ENCODE measurements at regions not wholly inside any gene's neighbourhood (a gene's known extent, or its start where the extent isn't known, plus 50 kb on each side); places are given as distances from the start of the nearest gene placed in this dataset.

GRCh38 chr12:76135456-76135855 is 51.0 kb upstream of the NAP1L1 start:
- no peak overlapping the region for H3K4me3 ChIP-seq (ENCODE audit: low read depth in 2 of 2, low read length in 2 of 2)
- no peaks in the 10 kb centered on the region for H3K27me3 ChIP-seq (ENCODE audit: control insufficient read depth, insufficient read depth, low read length)
- no peaks in the 10 kb centered on the region for H3K36me3 ChIP-seq (ENCODE audit: control insufficient read depth, insufficient read depth, low read length)
- intact Hi-C loops (cut with micrococcal nuclease; ENCODE audit: unreplicated experiment) = no loop called here
- no peak overlapping the region for H3K27ac ChIP-seq (ENCODE audit: low read length)
- ChIA-PET POLR2A (interaction anchor here (0.6 kb wide), 1 partner anchor 221 kb away, joined by 9 read pairs; no protein-coding TSS in a partner anchor), CTCF (interaction anchor here (0.7 kb wide), 1 partner anchor 27 kb away, joined by 6 read pairs; no protein-coding TSS in a partner anchor)
- TF ChIP-seq, protein P1, sequence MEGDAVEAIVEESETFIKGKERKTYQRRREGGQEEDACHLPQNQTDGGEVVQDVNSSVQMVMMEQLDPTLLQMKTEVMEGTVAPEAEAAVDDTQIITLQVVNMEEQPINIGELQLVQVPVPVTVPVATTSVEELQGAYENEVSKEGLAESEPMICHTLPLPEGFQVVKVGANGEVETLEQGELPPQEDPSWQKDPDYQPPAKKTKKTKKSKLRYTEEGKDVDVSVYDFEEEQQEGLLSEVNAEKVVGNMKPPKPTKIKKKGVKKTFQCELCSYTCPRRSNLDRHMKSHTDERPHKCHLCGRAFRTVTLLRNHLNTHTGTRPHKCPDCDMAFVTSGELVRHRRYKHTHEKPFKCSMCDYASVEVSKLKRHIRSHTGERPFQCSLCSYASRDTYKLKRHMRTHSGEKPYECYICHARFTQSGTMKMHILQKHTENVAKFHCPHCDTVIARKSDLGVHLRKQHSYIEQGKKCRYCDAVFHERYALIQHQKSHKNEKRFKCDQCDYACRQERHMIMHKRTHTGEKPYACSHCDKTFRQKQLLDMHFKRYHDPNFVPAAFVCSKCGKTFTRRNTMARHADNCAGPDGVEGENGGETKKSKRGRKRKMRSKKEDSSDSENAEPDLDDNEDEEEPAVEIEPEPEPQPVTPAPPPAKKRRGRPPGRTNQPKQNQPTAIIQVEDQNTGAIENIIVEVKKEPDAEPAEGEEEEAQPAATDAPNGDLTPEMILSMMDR (IDR thresholded peaks at IDR 0.05) = no peak
- no peak for TF ChIP-seq TCF7L2 (IDR thresholded peaks at IDR 0.05; ENCODE audit: low read depth, low read length)
- no peak for ATAC-seq
- H3K9me3 ChIP-seq (ENCODE audit: control insufficient read depth, insufficient read depth, low read depth, low read length) = peaks cover 6% of the 10 kb centered on the region; the same call in 1 of the 2 replicates
- DNase-seq (ENCODE audit: low read depth, low spot score) = no peak
- no peaks in the 10 kb centered on the region for H3K4me1 ChIP-seq (ENCODE audit: control insufficient read depth, insufficient read depth, low read length)
- in situ Hi-C loops (cut with HindIII; ENCODE audit: low pct_unique_long_range_greater_than_20kb, low sequenced_read_pairs) = no loop called here
- BruUV-seq (replicated peaks) = no TSS peak

Data from Panc1 (cell line).